ENCODE measurements at regions not wholly inside any gene's neighbourhood (a gene's known extent, or its start where the extent isn't known, plus 50 kb on each side); places are given as distances from the start of the nearest gene placed in this dataset.

GRCh38 chr2:573805-574392, 103.3 kb downstream of the TMEM18 start:
- H3K4me3 ChIP-seq (ENCODE audit: low read depth, low read length): no peak overlapping the region
- no peak for DNase-seq (ENCODE audit: low read depth)
- no peak for TF ChIP-seq CTCF (IDR thresholded peaks at IDR 0.05; ENCODE audit: insufficient read depth, low read depth, low read length)

- no peak for TF ChIP-seq CTCF (IDR thresholded peaks at IDR 0.05; ENCODE audit: insufficient read depth, low read depth, low read length)
- H3K4me3 ChIP-seq (ENCODE audit: low read depth, low read length): no peak overlapping the region
- no peak for DNase-seq (ENCODE audit: low read depth)
Observed at GRCh38 chr2:573025-573424, 104.2 kb downstream of the TMEM18 start.

- TF ChIP-seq CTCF (IDR thresholded peaks at IDR 0.05; ENCODE audit: insufficient read depth, low read depth, low read length): no peak
- no peak for DNase-seq (ENCODE audit: low read depth)
- H3K4me3 ChIP-seq (ENCODE audit: low read depth, low read length): no peak overlapping the region
Observed at GRCh38 chr2:569681-570080, 107.5 kb downstream of the TMEM18 start.

GRCh38 chr2:568639-569235, 108.5 kb downstream of the TMEM18 start:
- H3K4me3 ChIP-seq (ENCODE audit: low read depth, low read length): no peak overlapping the region
- DNase-seq (ENCODE audit: low read depth): no peak

GRCh38 chr2:567865-568638, 109.2 kb downstream of the TMEM18 start:
- DNase-seq (ENCODE audit: low read depth): peak; percentile 65
- TF ChIP-seq CTCF (IDR thresholded peaks at IDR 0.05; ENCODE audit: insufficient read depth, low read depth, low read length): no peak
- H3K4me3 ChIP-seq (ENCODE audit: low read depth, low read length): no peak overlapping the region

More at GRCh38 chr2:568639-569235, 108.5 kb downstream of the TMEM18 start:
- TF ChIP-seq CTCF (IDR thresholded peaks at IDR 0.05; ENCODE audit: insufficient read depth, low read depth, low read length): no peak

GRCh38 chr2:567496-567864, 109.7 kb downstream of the TMEM18 start:
- no peak overlapping the region for H3K4me3 ChIP-seq (ENCODE audit: low read depth, low read length)
- DNase-seq (ENCODE audit: low read depth): no peak
- TF ChIP-seq CTCF (IDR thresholded peaks at IDR 0.05; ENCODE audit: insufficient read depth, low read depth, low read length): no peak

Measured in fibroblast of villous mesenchyme (primary cell).